ENCODE measurements at regions not wholly inside any gene's neighbourhood (a gene's known extent, or its start where the extent isn't known, plus 50 kb on each side); places are given as distances from the start of the nearest gene placed in this dataset.

DNA sequence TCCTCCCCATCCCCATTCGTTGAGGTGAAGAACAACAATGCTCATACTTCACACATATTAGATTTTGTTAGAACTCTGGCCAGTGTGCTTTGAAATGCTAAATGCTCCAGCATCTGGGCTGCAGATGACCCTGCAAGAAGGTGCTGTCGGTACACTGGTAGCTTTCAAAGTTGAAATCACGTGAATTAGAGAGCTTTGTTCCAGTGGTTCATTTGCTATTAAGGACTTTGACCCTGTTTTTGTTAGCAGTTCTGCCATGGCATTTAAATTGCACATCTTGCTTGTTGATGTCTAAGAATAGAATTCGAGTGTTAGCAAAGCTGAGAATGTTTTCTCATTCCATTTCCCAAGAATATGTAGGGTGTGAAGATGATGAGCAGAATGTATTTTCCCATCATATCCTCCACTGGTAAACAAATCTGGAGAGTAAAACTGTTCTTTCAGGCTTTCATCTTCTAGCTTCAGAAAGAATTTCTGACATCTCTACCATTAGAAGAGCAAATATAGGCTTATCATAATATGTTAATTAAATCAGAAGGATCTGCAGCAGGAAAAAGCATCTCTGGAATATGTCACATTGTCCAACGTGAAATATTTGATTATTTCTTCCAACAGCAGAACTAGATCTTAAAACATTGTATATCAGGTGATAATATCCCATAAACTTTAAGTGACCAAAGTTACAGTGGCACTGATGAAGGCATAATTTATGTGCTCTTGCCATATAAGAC is 98.8 kb upstream of the PDE3A start:
- WGBS (ENCODE audit: insufficient coverage), result 71% methylated on average over 3 of the region's 5 CpGs
- TF ChIP-seq, protein P1, sequence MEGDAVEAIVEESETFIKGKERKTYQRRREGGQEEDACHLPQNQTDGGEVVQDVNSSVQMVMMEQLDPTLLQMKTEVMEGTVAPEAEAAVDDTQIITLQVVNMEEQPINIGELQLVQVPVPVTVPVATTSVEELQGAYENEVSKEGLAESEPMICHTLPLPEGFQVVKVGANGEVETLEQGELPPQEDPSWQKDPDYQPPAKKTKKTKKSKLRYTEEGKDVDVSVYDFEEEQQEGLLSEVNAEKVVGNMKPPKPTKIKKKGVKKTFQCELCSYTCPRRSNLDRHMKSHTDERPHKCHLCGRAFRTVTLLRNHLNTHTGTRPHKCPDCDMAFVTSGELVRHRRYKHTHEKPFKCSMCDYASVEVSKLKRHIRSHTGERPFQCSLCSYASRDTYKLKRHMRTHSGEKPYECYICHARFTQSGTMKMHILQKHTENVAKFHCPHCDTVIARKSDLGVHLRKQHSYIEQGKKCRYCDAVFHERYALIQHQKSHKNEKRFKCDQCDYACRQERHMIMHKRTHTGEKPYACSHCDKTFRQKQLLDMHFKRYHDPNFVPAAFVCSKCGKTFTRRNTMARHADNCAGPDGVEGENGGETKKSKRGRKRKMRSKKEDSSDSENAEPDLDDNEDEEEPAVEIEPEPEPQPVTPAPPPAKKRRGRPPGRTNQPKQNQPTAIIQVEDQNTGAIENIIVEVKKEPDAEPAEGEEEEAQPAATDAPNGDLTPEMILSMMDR (IDR thresholded peaks at IDR 0.05), result no peak
- TF ChIP-seq EZH2 (IDR thresholded peaks at IDR 0.05; ENCODE audit: borderline replicate concordance, insufficient read depth, low read depth, low read length, poor library complexity, severe bottlenecking), result no peak
- no peak overlapping the region for H3K4me2 ChIP-seq (replicated peaks; ENCODE audit: low read depth, low read length, poor library complexity, severe bottlenecking)
- intact Hi-C loops (cut with micrococcal nuclease), result no loop called here
- H4K20me1 ChIP-seq (ENCODE audit: control insufficient read depth, insufficient read depth, low read length, poor library complexity, severe bottlenecking), result no peaks in the 10 kb centered on the region
- H3K79me2 ChIP-seq (ENCODE audit: control insufficient read depth, insufficient read depth, low read length), result no peaks in the 10 kb centered on the region
- no peak overlapping the region for H3K4me3 Mint-ChIP-seq
- ChIA-PET POLR2A (no interaction called here), CTCF (no interaction called here)
- no peaks in the 10 kb centered on the region for H3K4me1 Mint-ChIP-seq
- no peak for ATAC-seq (ENCODE audit: low read depth)
- H3K27ac ChIP-seq (ENCODE audit: low read length in 2 of 2), result no peak overlapping the region
- no peak for DNase-seq
- no peaks in the 10 kb centered on the region for H3K36me3 ChIP-seq (replicated peaks in 1 of 2; ENCODE audit: control extremely low read depth in 1 of 2, control insufficient read depth in 1 of 2, extremely low read depth in 1 of 2, insufficient read depth in 2 of 2, low read length in 1 of 2)
- H3K27me3 ChIP-seq (replicated peaks in 1 of 4; ENCODE audit: control extremely low read depth in 1 of 4, control insufficient read depth in 3 of 4, insufficient read depth in 4 of 4, low read length in 3 of 4), result no peaks in the 10 kb centered on the region
- H3K9ac ChIP-seq (ENCODE audit: low read length), result no peak overlapping the region
- no peak overlapping the region for H2AFZ ChIP-seq (ENCODE audit: insufficient read depth, low read depth, low read length, poor library complexity, severe bottlenecking)
- H3K9me3 Mint-ChIP-seq (ENCODE audit: insufficient read depth), result no peaks in the 10 kb centered on the region
- H3K27me3 Mint-ChIP-seq, result no peaks in the 10 kb centered on the region
- no peak overlapping the region for H3K27ac Mint-ChIP-seq
- no peaks in the 10 kb centered on the region for H3K9me3 ChIP-seq (ENCODE audit: control extremely low read depth in 1 of 3, control insufficient read depth in 2 of 3, insufficient read depth in 1 of 3, low read length in 2 of 3)
- no peak overlapping the region for H3K4me3 ChIP-seq (ENCODE audit: control extremely low read depth in 1 of 5, extremely low read depth in 1 of 5, insufficient read depth in 1 of 5, low read depth in 2 of 5, low read length in 4 of 5)
- H3K4me1 ChIP-seq (ENCODE audit: control insufficient read depth in 2 of 2, insufficient read depth in 2 of 2, low read length in 2 of 2), result no peaks in the 10 kb centered on the region

- Histone ChIP-seq H3K4me3 (ENCODE audit: control extremely low read depth in 1 of 5, extremely low read depth in 1 of 5, insufficient read depth in 1 of 5, low read depth in 2 of 5, low read length in 4 of 5) (no peak overlapping the region), H3K4me1 (ENCODE audit: control insufficient read depth in 2 of 2, insufficient read depth in 2 of 2, low read length in 2 of 2) (no peaks in the 10 kb centered on the region), H3K9me3 (ENCODE audit: control extremely low read depth in 1 of 3, control insufficient read depth in 2 of 3, insufficient read depth in 1 of 3, low read length in 2 of 3) (no peaks in the 10 kb centered on the region), H3K79me2 (ENCODE audit: control insufficient read depth, insufficient read depth, low read length) (no peaks in the 10 kb centered on the region), H3K4me2 (replicated peaks; ENCODE audit: low read depth, low read length, poor library complexity, severe bottlenecking) (no peak overlapping the region), H3K9ac (ENCODE audit: low read length) (no peak overlapping the region), H3K27me3 (replicated peaks in 1 of 4; ENCODE audit: control extremely low read depth in 1 of 4, control insufficient read depth in 3 of 4, insufficient read depth in 4 of 4, low read length in 3 of 4) (no peaks in the 10 kb centered on the region), H2AFZ (ENCODE audit: insufficient read depth, low read depth, low read length, poor library complexity, severe bottlenecking) (no peak overlapping the region), H3K27ac (ENCODE audit: low read length in 2 of 2) (no peak overlapping the region), H4K20me1 (ENCODE audit: control insufficient read depth, insufficient read depth, low read length, poor library complexity, severe bottlenecking) (no peaks in the 10 kb centered on the region), H3K36me3 (replicated peaks in 1 of 2; ENCODE audit: control extremely low read depth in 1 of 2, control insufficient read depth in 1 of 2, extremely low read depth in 1 of 2, insufficient read depth in 2 of 2, low read length in 1 of 2) (no peaks in the 10 kb centered on the region)
- ChIA-PET POLR2A (no interaction called here), CTCF (no interaction called here)
- DNase-seq (no peak), ATAC-seq (ENCODE audit: low read depth) (no peak)
- WGBS (ENCODE audit: insufficient coverage), result 83% methylated on average over 1 of the region's 5 CpGs
- intact Hi-C loops (cut with micrococcal nuclease), result no loop called here
- Mint-ChIP-seq H3K4me3 (no peak overlapping the region), H3K27ac (no peak overlapping the region), H3K4me1 (no peaks in the 10 kb centered on the region), H3K9me3 (ENCODE audit: insufficient read depth) (no peaks in the 10 kb centered on the region), H3K27me3 (no peaks in the 10 kb centered on the region)
- TF ChIP-seq EZH2 (IDR thresholded peaks at IDR 0.05; ENCODE audit: borderline replicate concordance, insufficient read depth, low read depth, low read length, poor library complexity, severe bottlenecking), result no peak
- TF ChIP-seq, protein P1 (IDR thresholded peaks at IDR 0.05), result no peak
Measured at GRCh38 chr12:20270557-20270956, 97.8 kb upstream of the PDE3A start.

Data from B cell (primary cell).